IPS DF 6.9 (cell line): ENCODE measurements at regions not wholly inside any gene's neighbourhood (a gene's known extent, or its start where the extent isn't known, plus 50 kb on each side); places are given as distances from the start of the nearest gene placed in this dataset.

Experiments used
- DNase-seq: peaks from one replicate; pipeline ENCODE4 v3.0.0-alpha.2; 2013; ENCODE audit warnings: low read depth, low spot score
- H3K27ac ChIP-seq: one replicate; pipeline ENCODE4 v1.5.1; 2013; ENCODE audit warnings: low read length, control low read depth
- H3K27me3 ChIP-seq: 2 replicates; pipeline ENCODE4 v1.6.1; 2013; ENCODE audit warnings: mild to moderate bottlenecking, low read length; ENCODE audit not compliant: control insufficient read depth, insufficient read depth
- H3K36me3 ChIP-seq: 2 replicates; pipeline ENCODE4 v1.6.1; 2013; ENCODE audit warnings: low read length; ENCODE audit not compliant: control insufficient read depth, insufficient read depth
- H3K4me1 ChIP-seq: 2 replicates; pipeline ENCODE4 v1.6.1; 2013; ENCODE audit warnings: low read length; ENCODE audit not compliant: control insufficient read depth, insufficient read depth
- H3K4me3 ChIP-seq: 2 replicates; pipeline ENCODE4 v1.5.1; 2013; ENCODE audit warnings: mild to moderate bottlenecking, low read length
- H3K9me3 ChIP-seq: 2 replicates; pipeline ENCODE4 v1.6.1; 2013; ENCODE audit warnings: low read length, inconsistent platforms; ENCODE audit not compliant: control insufficient read depth, insufficient read depth
- WGBS: extraction: QIAGEN DNeasy Blood & Tissue Kit; methylation state at CpG from one replicate; pipeline ENCODE4 v1.1.7; 2013; ENCODE audit warnings: mixed read lengths, missing lambda C conversion rate; ENCODE audit not compliant: insufficient read length, insufficient coverage; 5-methylcytosine and 5-hydroxymethylcytosine counted together

GRCh38 chrX:51798701-51799100, 55.5 kb downstream of the GSPT2 start:
- H3K9me3 ChIP-seq: no peaks in the 10 kb centered on the region

GRCh38 chrX:51802917-51803688, 59.9 kb downstream of the GSPT2 start:
- no CpG with 5 or more reads among the region's 26 CpGs for WGBS
- DNase-seq: peak; percentile 27
- H3K4me3 ChIP-seq: peak overlapping the region; percentile 73; the same call in 1 of the 2 replicates
- H3K27ac ChIP-seq: no peak overlapping the region
- no peaks in the 10 kb centered on the region for H3K9me3 ChIP-seq
- no peaks in the 10 kb centered on the region; the same call in 1 of the 2 replicates for H3K4me1 ChIP-seq
- H3K36me3 ChIP-seq: no peaks in the 10 kb centered on the region
- no peaks in the 10 kb centered on the region for H3K27me3 ChIP-seq

More at GRCh38 chrX:51798701-51799100, 55.5 kb downstream of the GSPT2 start:
- no peak for DNase-seq
- Histone ChIP-seq H3K27ac (no peak overlapping the region), H3K36me3 (no peaks in the 10 kb centered on the region), H3K27me3 (no peaks in the 10 kb centered on the region), H3K4me3 (no peak overlapping the region), H3K4me1 (no peaks in the 10 kb centered on the region)

- no CpG with 5 or more reads among the region's 3 CpGs for WGBS
- DNase-seq: no peak
- H3K27me3 ChIP-seq: no peaks in the 10 kb centered on the region
- no peaks in the 10 kb centered on the region; the same call in 1 of the 2 replicates for H3K4me1 ChIP-seq
- H3K9me3 ChIP-seq: no peaks in the 10 kb centered on the region
- H3K36me3 ChIP-seq: no peaks in the 10 kb centered on the region
- H3K27ac ChIP-seq: no peak overlapping the region
- H3K4me3 ChIP-seq: no peak overlapping the region
Observed at GRCh38 chrX:51803833-51804232, 60.6 kb downstream of the GSPT2 start.

GRCh38 chrX:51804741-51805140, 61.5 kb downstream of the GSPT2 start:
- Histone ChIP-seq H3K27me3 (no peaks in the 10 kb centered on the region), H3K27ac (no peak overlapping the region), H3K36me3 (no peaks in the 10 kb centered on the region), H3K4me1 (no peaks in the 10 kb centered on the region; the same call in 1 of the 2 replicates), H3K4me3 (no peak overlapping the region), H3K9me3 (no peaks in the 10 kb centered on the region)
- WGBS: 100% methylated on average over 1 of the region's 5 CpGs
- no peak for DNase-seq

GRCh38 chrX:51813886-51814460, 70.7 kb downstream of the GSPT2 start:
- H3K27me3 ChIP-seq: no peaks in the 10 kb centered on the region
- no peak for DNase-seq
- no peaks in the 10 kb centered on the region for H3K4me1 ChIP-seq
- no peak overlapping the region for H3K4me3 ChIP-seq
- H3K9me3 ChIP-seq: no peaks in the 10 kb centered on the region
- WGBS: no CpG with 5 or more reads among the region's 12 CpGs
- no peak overlapping the region for H3K27ac ChIP-seq
- no peaks in the 10 kb centered on the region for H3K36me3 ChIP-seq

- Histone ChIP-seq H3K4me3 (no peak overlapping the region), H3K4me1 (no peaks in the 10 kb centered on the region)
- WGBS: no CpG with 5 or more reads among the region's 1 CpG
Observed at GRCh38 chrX:51824061-51824460, 69.4 kb upstream of the MAGED1 start.

GRCh38 chrX:51825436-51825835, 68.0 kb upstream of the MAGED1 start:
- Histone ChIP-seq H3K4me3 (no peak overlapping the region), H3K27ac (no peak overlapping the region), H3K27me3 (no peaks in the 10 kb centered on the region), H3K4me1 (no peaks in the 10 kb centered on the region), H3K9me3 (no peaks in the 10 kb centered on the region), H3K36me3 (no peaks in the 10 kb centered on the region)
- no CpG with 5 or more reads among the region's 3 CpGs for WGBS
- no peak for DNase-seq

More at GRCh38 chrX:51824061-51824460, 69.4 kb upstream of the MAGED1 start:
- H3K27ac ChIP-seq: no peak overlapping the region
- DNase-seq: no peak
- no peaks in the 10 kb centered on the region for H3K27me3 ChIP-seq
- H3K36me3 ChIP-seq: no peaks in the 10 kb centered on the region
- no peaks in the 10 kb centered on the region for H3K9me3 ChIP-seq

- Histone ChIP-seq H3K9me3 (no peaks in the 10 kb centered on the region), H3K4me3 (no peak overlapping the region), H3K4me1 (no peaks in the 10 kb centered on the region), H3K36me3 (no peaks in the 10 kb centered on the region), H3K27me3 (no peaks in the 10 kb centered on the region), H3K27ac (no peak overlapping the region)
- no CpG with 5 or more reads among the region's 1 CpG for WGBS
- DNase-seq: no peak
Observed at GRCh38 chrX:51834076-51834475, 59.3 kb upstream of the MAGED1 start.

- no peaks in the 10 kb centered on the region for H3K27me3 ChIP-seq
- no CpG with 5 or more reads among the region's 5 CpGs for WGBS
Observed at GRCh38 chrX:51836823-51837222, 56.6 kb upstream of the MAGED1 start.

GRCh38 chrX:51837451-51837850, 56.0 kb upstream of the MAGED1 start:
- H3K27ac ChIP-seq: no peak overlapping the region
- DNase-seq: no peak
- no peaks in the 10 kb centered on the region for H3K4me1 ChIP-seq
- H3K4me3 ChIP-seq: no peak overlapping the region
- H3K36me3 ChIP-seq: no peaks in the 10 kb centered on the region
- WGBS: no CpG with 5 or more reads among the region's 3 CpGs
- H3K9me3 ChIP-seq: no peaks in the 10 kb centered on the region
- H3K27me3 ChIP-seq: no peaks in the 10 kb centered on the region

More at GRCh38 chrX:51836823-51837222, 56.6 kb upstream of the MAGED1 start:
- DNase-seq: no peak
- Histone ChIP-seq H3K4me1 (no peaks in the 10 kb centered on the region), H3K36me3 (no peaks in the 10 kb centered on the region), H3K4me3 (no peak overlapping the region), H3K27ac (no peak overlapping the region), H3K9me3 (no peaks in the 10 kb centered on the region)

- no peaks in the 10 kb centered on the region for H3K9me3 ChIP-seq
- no peaks in the 10 kb centered on the region for H3K4me1 ChIP-seq
- no peak overlapping the region for H3K27ac ChIP-seq
- DNase-seq: no peak
- H3K36me3 ChIP-seq: no peaks in the 10 kb centered on the region
- no CpG with 5 or more reads among the region's 3 CpGs for WGBS
- no peak overlapping the region for H3K4me3 ChIP-seq
- no peaks in the 10 kb centered on the region for H3K27me3 ChIP-seq
Observed at GRCh38 chrX:51837921-51838320, 55.5 kb upstream of the MAGED1 start.
